Esophagus muscularis mucosa (tissue), 4 donors: ENCODE measurements at regions not wholly inside any gene's neighbourhood (a gene's known extent, or its start where the extent isn't known, plus 50 kb on each side); places are given as distances from the start of the nearest gene placed in this dataset.

Experiments
- CTCF ChIP-seq, 3 experiments: fragments of 200-600 bp in 2 of 3; fragments of 450-650 bp in 1 of 3; sonication (generic) in 2 of 3; IDR thresholded peaks; one replicate each; pipeline ENCODE4 v1.5.1; 2017 to 2019; ENCODE audit warnings: antibody characterized with exemption in 3 of 3, mild to moderate bottlenecking in 2 of 3, moderate library complexity in 1 of 3
- EP300 ChIP-seq: sonication (generic); formaldehyde crosslinking; IDR thresholded peaks from one replicate; pipeline ENCODE4 v1.6.1; 2017; ENCODE audit warnings: antibody characterized with exemption
- POLR2A ChIP-seq: fragments of 450-650 bp; IDR thresholded peaks from one replicate; pipeline ENCODE4 v1.6.1; 2017; ENCODE audit warnings: antibody characterized with exemption, moderate library complexity, mild to moderate bottlenecking, low read depth
- POLR2AphosphoS5 ChIP-seq, 2 donors: sonication (generic); formaldehyde crosslinking; IDR thresholded peaks; one replicate each; pipeline ENCODE4 v1.6.1; 2017; ENCODE audit warnings: antibody characterized with exemption in 2 of 2

GRCh38 chr2:176557821-176558220 is 288.6 kb downstream of the MTX2 start:
- no peak for TF ChIP-seq POLR2AphosphoS5 (IDR thresholded peaks at IDR 0.05)
- no peak for TF ChIP-seq EP300
- no peak for TF ChIP-seq POLR2A
- no peak for TF ChIP-seq CTCF (IDR thresholded peaks at IDR 0.05)
